ENCODE measurements at regions not wholly inside any gene's neighbourhood (a gene's known extent, or its start where the extent isn't known, plus 50 kb on each side); places are given as distances from the start of the nearest gene placed in this dataset.

- Mint-ChIP-seq H3K36me3 (ENCODE audit: low read depth) (no peaks in the 10 kb centered on the region), H3K4me1 (ENCODE audit: low read depth) (peaks cover 16% of the 10 kb centered on the region), H3K27me3 (ENCODE audit: low read depth) (no peaks in the 10 kb centered on the region), H3K4me3 (ENCODE audit: unreplicated experiment) (no peak overlapping the region), H3K9me3 (ENCODE audit: low read depth) (peaks cover 12% of the 10 kb centered on the region), H3K27ac (ENCODE audit: unreplicated experiment) (no peak overlapping the region)
- no peak for DNase-seq (ENCODE audit: low spot score)
- TF ChIP-seq CTCF (IDR thresholded peaks at IDR 0.05), result no peak
Measured at GRCh38 chr3:76497636-76498035, 542.3 kb upstream of the ROBO2 start.

- Mint-ChIP-seq H3K27me3 (ENCODE audit: low read depth) (no peaks in the 10 kb centered on the region), H3K27ac (ENCODE audit: unreplicated experiment) (peak overlapping the region; percentile 32), H3K9me3 (ENCODE audit: low read depth) (peaks cover 9% of the 10 kb centered on the region), H3K36me3 (ENCODE audit: low read depth) (no peaks in the 10 kb centered on the region), H3K4me1 (ENCODE audit: low read depth) (peaks cover 26% of the 10 kb centered on the region), H3K4me3 (ENCODE audit: unreplicated experiment) (no peak overlapping the region)
- no peak for DNase-seq (ENCODE audit: low spot score)
- no peak for TF ChIP-seq CTCF (IDR thresholded peaks at IDR 0.05)
Measured at GRCh38 chr3:76500746-76501275, 539.1 kb upstream of the ROBO2 start.

GRCh38 chr3:76501315-76501714 is 538.6 kb upstream of the ROBO2 start:
- Mint-ChIP-seq H3K27ac (ENCODE audit: unreplicated experiment) (peak overlapping the region; percentile 32), H3K4me1 (ENCODE audit: low read depth) (peaks cover 26% of the 10 kb centered on the region), H3K9me3 (ENCODE audit: low read depth) (peaks cover 11% of the 10 kb centered on the region), H3K36me3 (ENCODE audit: low read depth) (no peaks in the 10 kb centered on the region), H3K4me3 (ENCODE audit: unreplicated experiment) (no peak overlapping the region), H3K27me3 (ENCODE audit: low read depth) (no peaks in the 10 kb centered on the region)
- DNase-seq (ENCODE audit: low spot score), result no peak
- no peak for TF ChIP-seq CTCF (IDR thresholded peaks at IDR 0.05)

GRCh38 chr3:76502076-76502475 is 537.8 kb upstream of the ROBO2 start:
- H3K27me3 Mint-ChIP-seq (ENCODE audit: low read depth), result no peaks in the 10 kb centered on the region
- peaks cover 26% of the 10 kb centered on the region for H3K4me1 Mint-ChIP-seq (ENCODE audit: low read depth)
- H3K27ac Mint-ChIP-seq (ENCODE audit: unreplicated experiment), result no peak overlapping the region
- TF ChIP-seq CTCF (IDR thresholded peaks at IDR 0.05), result no peak
- H3K9me3 Mint-ChIP-seq (ENCODE audit: low read depth), result peaks cover 14% of the 10 kb centered on the region
- no peak for DNase-seq (ENCODE audit: low spot score)
- H3K4me3 Mint-ChIP-seq (ENCODE audit: unreplicated experiment), result no peak overlapping the region
- no peaks in the 10 kb centered on the region for H3K36me3 Mint-ChIP-seq (ENCODE audit: low read depth)

GRCh38 chr3:76505202-76505845 is 534.6 kb upstream of the ROBO2 start:
- DNase-seq (ENCODE audit: low spot score), result no peak
- TF ChIP-seq CTCF (IDR thresholded peaks at IDR 0.05), result no peak
- Mint-ChIP-seq H3K4me1 (ENCODE audit: low read depth) (peaks cover 20% of the 10 kb centered on the region), H3K27me3 (ENCODE audit: low read depth) (no peaks in the 10 kb centered on the region), H3K36me3 (ENCODE audit: low read depth) (no peaks in the 10 kb centered on the region), H3K9me3 (ENCODE audit: low read depth) (peaks cover 8% of the 10 kb centered on the region), H3K4me3 (ENCODE audit: unreplicated experiment) (no peak overlapping the region), H3K27ac (ENCODE audit: unreplicated experiment) (peak overlapping the region; percentile 18)

All from chondrocyte (in vitro differentiated cells).